UCSD-AML1 (cell line): ENCODE measurements at regions not wholly inside any gene's neighbourhood (a gene's known extent, or its start where the extent isn't known, plus 50 kb on each side); places are given as distances from the start of the nearest gene placed in this dataset.

Experiments used
- DNase-seq: peaks from one replicate; lab custom pipeline; 2025; ENCODE audit not compliant: unreplicated experiment; lab: John Stamatoyannopoulos, UW

- no peak for DNase-seq
Observed at GRCh38 chr10:116792817-116793216, 50.5 kb upstream of the HSPA12A start.

DNA sequence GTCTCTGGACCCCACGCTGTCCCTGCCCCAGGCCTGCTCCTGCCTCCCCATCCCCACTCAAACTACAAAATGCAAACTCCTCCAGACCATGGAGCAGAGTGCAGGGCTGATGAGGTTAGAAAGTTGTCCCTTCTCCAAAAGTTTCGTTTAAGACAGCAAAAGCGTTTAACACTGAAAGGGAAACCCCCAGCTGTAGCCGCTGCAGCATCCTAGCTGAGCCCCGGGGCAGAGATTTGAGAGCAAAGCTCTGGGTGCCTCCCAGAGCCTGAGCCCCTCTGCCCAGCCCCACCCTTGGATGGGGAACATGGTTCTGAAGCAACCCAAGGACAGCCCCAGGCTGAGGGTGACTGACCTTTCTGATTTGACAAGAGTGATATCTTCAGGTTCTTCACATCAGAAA, 52.8 kb upstream of the ENO4 start:
- DNase-seq = no peak

DNA sequence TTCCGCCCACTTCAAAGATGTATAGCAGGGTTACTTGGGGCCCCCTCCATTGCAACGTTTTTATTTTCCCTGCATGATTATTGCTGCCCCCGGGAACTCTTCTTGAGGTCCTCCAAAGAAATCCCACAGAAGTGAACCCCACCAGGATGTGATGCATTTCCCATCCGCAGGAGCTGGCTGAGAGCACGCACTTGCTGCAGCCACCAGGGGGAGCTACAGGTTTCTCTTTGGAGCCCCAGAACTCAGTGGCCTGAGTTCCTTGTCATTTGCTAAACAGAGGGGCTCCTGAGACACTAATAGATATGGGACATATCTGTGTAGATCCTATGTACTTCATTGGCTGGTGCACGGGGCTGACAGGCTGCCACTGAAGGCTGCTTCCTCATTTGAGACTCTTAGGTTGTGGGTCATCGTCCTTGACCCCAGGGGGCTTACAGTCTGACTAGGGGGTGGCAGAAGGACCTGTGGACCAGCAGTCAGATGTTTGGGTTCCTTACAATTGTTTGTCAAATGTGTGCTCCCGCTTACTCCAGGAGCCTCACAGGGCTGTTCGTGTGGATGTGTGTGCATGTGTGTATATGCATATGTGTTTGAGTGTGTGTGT, 52.3 kb upstream of the ENO4 start:
- DNase-seq = peak; percentile 61

GRCh38 chr10:116798859-116799258, 50.4 kb upstream of the ENO4 start:
- no peak for DNase-seq
